Endothelial cell of umbilical vein (primary cell): ENCODE measurements at regions not wholly inside any gene's neighbourhood (a gene's known extent, or its start where the extent isn't known, plus 50 kb on each side); places are given as distances from the start of the nearest gene placed in this dataset.

Experiments
- BruUV-seq: library from RNA; stranded (reverse); fragments of 400-500 nt; replicated peaks from 2 replicates; lab custom pipeline; 2021; lab: Mats Ljungman, UMichigan
- CTCF ChIA-PET: fragments of 300-600, 350-600 bp; sonication (Branson Sonifier 250); formaldehyde crosslinking; loops from one replicate; lab custom pipeline; 2021; ENCODE audit warnings: antibody characterized with exemption, inconsistent platforms; lab: Charles Lee
- POLR2A ChIA-PET: fragments of 300-600, 350-600 bp; sonication (Branson Sonifier 250); formaldehyde crosslinking; loops from one replicate; lab custom pipeline; 2021; ENCODE audit warnings: antibody characterized with exemption, inconsistent platforms; lab: Charles Lee
- DNase-seq: peaks from one replicate; pipeline ENCODE4 v3.0.0-alpha.2; 2011; ENCODE audit warnings: low read depth, low spot score
- FAIRE-seq: peaks from 2 replicates; lab custom pipeline; 2011; peaks lifted over from hg19 to GRCh38; lab: Jason Lieb, UNC
- H2AFZ ChIP-seq: 2 replicates; pipeline ENCODE4 v1.6.0; 2012; ENCODE audit warnings: low read depth, low read length, control low read depth, inconsistent platforms
- H3K27ac ChIP-seq: 2 replicates; pipeline ENCODE4 v1.5.1; 2011; ENCODE audit warnings: low read depth, mild to moderate bottlenecking, control low read depth, low read length, moderate library complexity; ENCODE audit not compliant: insufficient read depth
- H3K27me3 ChIP-seq, 2 experiments: 2 replicates each; pipeline versions ENCODE4 v1.6.0 to v1.6.1; 2011; ENCODE audit warnings: low read length in 2 of 2, mixed read lengths in 1 of 2; ENCODE audit not compliant: control insufficient read depth in 2 of 2, insufficient read depth in 2 of 2
- H3K36me3 ChIP-seq, 2 experiments: 2 replicates in 1 of 2; 3 replicates in 1 of 2; pipeline ENCODE4 v1.5.1; 2011; ENCODE audit warnings: low read length in 2 of 2, mild to moderate bottlenecking in 1 of 2, moderate library complexity in 1 of 2; ENCODE audit not compliant: control insufficient read depth in 2 of 2, insufficient read depth in 2 of 2; ENCODE audit errors: extremely low read depth in 1 of 2
- H3K4me1 ChIP-seq: 3 replicates; pipeline ENCODE4 v1.5.1; 2011; ENCODE audit warnings: mild to moderate bottlenecking, low read length; ENCODE audit not compliant: control insufficient read depth, insufficient read depth; ENCODE audit errors: extremely low read depth
- H3K4me2 ChIP-seq: 2 replicates; pipeline ENCODE4 v1.6.1; 2011; ENCODE audit warnings: low read length, control low read depth, mixed read lengths; ENCODE audit not compliant: insufficient read depth
- H3K4me3 ChIP-seq, 3 experiments: fragments of 200-600 bp in 1 of 3; sonication (generic), shearing (Covaris generic) in 1 of 3; replicated peaks in 1 of 3; 2 replicates each; pipeline ENCODE4 v1.5.1; 2011 to 2016; ENCODE audit warnings: control low read depth in 3 of 3, low read length in 3 of 3, mild to moderate bottlenecking in 2 of 3, inconsistent platforms in 1 of 3, low read depth in 1 of 3, moderate library complexity in 1 of 3; ENCODE audit not compliant: insufficient read depth in 1 of 3
- H3K79me2 ChIP-seq: 2 replicates; pipeline ENCODE4 v1.6.0; 2012; ENCODE audit warnings: low read length, inconsistent platforms; ENCODE audit not compliant: control insufficient read depth, insufficient read depth
- H3K9ac ChIP-seq: replicated peaks from 2 replicates; pipeline ENCODE3; 2011; ENCODE audit warnings: low read length, control low read depth; ENCODE audit not compliant: insufficient read depth; ENCODE audit errors: extremely low read depth
- H3K9me1 ChIP-seq: replicated peaks from 3 replicates; pipeline ENCODE4 v1.6.0; 2011; ENCODE audit warnings: mild to moderate bottlenecking, low read length; ENCODE audit not compliant: control insufficient read depth, insufficient read depth; ENCODE audit errors: extremely low read depth
- H3K9me3 ChIP-seq: replicated peaks from 2 replicates; pipeline ENCODE4 v1.5.1; 2012; ENCODE audit warnings: low read length, inconsistent platforms; ENCODE audit not compliant: control insufficient read depth, insufficient read depth
- H4K20me1 ChIP-seq: replicated peaks from 2 replicates; pipeline ENCODE3; 2011; ENCODE audit warnings: mild to moderate bottlenecking, low read length; ENCODE audit not compliant: control insufficient read depth, insufficient read depth; ENCODE audit errors: extremely low read depth
- EZH2 ChIP-seq: IDR thresholded peaks from 2 replicates; pipeline ENCODE4 v1.6.1; 2012; ENCODE audit warnings: borderline replicate concordance, low read depth, mild to moderate bottlenecking, moderate library complexity, low read length, inconsistent platforms; ENCODE audit not compliant: severe bottlenecking
- FOS ChIP-seq: IDR thresholded peaks from 2 replicates; pipeline ENCODE4 v1.6.1; 2011; ENCODE audit warnings: mild to moderate bottlenecking, low read length, moderate library complexity, borderline replicate concordance; ENCODE audit not compliant: insufficient read depth
- GATA2 ChIP-seq: IDR thresholded peaks from 2 replicates; pipeline ENCODE4 v1.7.0; 2011; ENCODE audit warnings: low read depth, mild to moderate bottlenecking, moderate library complexity, mixed read lengths, low read length; ENCODE audit not compliant: insufficient read length, insufficient read depth
- JUN ChIP-seq: IDR thresholded peaks from 2 replicates; pipeline ENCODE4 v1.6.1; 2011; ENCODE audit warnings: borderline replicate concordance, low read depth; ENCODE audit not compliant: insufficient read length, insufficient read depth
- MYC ChIP-seq: IDR thresholded peaks from one replicate; pipeline ENCODE4 v1.6.1; 2011; ENCODE audit warnings: mild to moderate bottlenecking, low read depth, low read length
- POLR2A ChIP-seq: IDR thresholded peaks from 2 replicates; pipeline ENCODE4 v1.6.1; 2012; ENCODE audit warnings: low read depth, mild to moderate bottlenecking, control low read depth, low read length
- POLR2AphosphoS5 ChIP-seq: IDR thresholded peaks from 2 replicates; pipeline ENCODE4 v1.6.1; 2012; ENCODE audit warnings: low read depth, mild to moderate bottlenecking, control low read depth, low read length, moderate library complexity; ENCODE audit not compliant: insufficient read depth
- dilution Hi-C: fragments of 300-500 bp; cut with MboI; formaldehyde crosslinking; loops from one replicate; pipeline ENCODE4 v1.15.0; 2019; ENCODE audit warnings: low sequenced_read_pairs; ENCODE audit not compliant: extremely low pct_ligation_motif_present
- intact Hi-C: fragments of 100-400 bp; cut with micrococcal nuclease; formaldehyde crosslinking; loops from one replicate; pipeline ENCODE4 v1.10.0; 2022
- TF ChIP-seq, protein P1 (sequence below): IDR thresholded peaks from 2 replicates; pipeline ENCODE4 v1.6.1; 2011; ENCODE audit not compliant: insufficient read depth, insufficient read length
- TF ChIP-seq, protein P2 (sequence below), 2 donors: IDR thresholded peaks; 1 replicate in 1 of 2; 2 replicates in 1 of 2; pipeline ENCODE4 v1.5.1; 2011; ENCODE audit warnings: low read length in 2 of 2, mild to moderate bottlenecking in 2 of 2, moderate library complexity in 2 of 2, control low read depth in 1 of 2, inconsistent platforms in 1 of 2, low read depth in 1 of 2; ENCODE audit not compliant: insufficient read depth in 1 of 2; ENCODE audit errors: extremely low read depth in 1 of 2

- FAIRE-seq: no peak
- dilution Hi-C loops (no loop called here), intact Hi-C loops (no loop called here)
- no peaks in the 10 kb centered on the region for H3K9me3 ChIP-seq
- H3K27ac ChIP-seq: no peak overlapping the region
- H4K20me1 ChIP-seq: no peaks in the 10 kb centered on the region
- H3K4me1 ChIP-seq: no peaks in the 10 kb centered on the region
- no peak for TF ChIP-seq GATA2
- TF ChIP-seq POLR2A: no peak
- TF ChIP-seq POLR2AphosphoS5: no peak
- TF ChIP-seq JUN: no peak
- TF ChIP-seq FOS: no peak
- no peak for TF ChIP-seq EZH2
- no peak for TF ChIP-seq MYC
- TF ChIP-seq, protein P1, sequence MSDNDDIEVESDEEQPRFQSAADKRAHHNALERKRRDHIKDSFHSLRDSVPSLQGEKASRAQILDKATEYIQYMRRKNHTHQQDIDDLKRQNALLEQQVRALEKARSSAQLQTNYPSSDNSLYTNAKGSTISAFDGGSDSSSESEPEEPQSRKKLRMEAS: no peak
- TF ChIP-seq, protein P2, sequence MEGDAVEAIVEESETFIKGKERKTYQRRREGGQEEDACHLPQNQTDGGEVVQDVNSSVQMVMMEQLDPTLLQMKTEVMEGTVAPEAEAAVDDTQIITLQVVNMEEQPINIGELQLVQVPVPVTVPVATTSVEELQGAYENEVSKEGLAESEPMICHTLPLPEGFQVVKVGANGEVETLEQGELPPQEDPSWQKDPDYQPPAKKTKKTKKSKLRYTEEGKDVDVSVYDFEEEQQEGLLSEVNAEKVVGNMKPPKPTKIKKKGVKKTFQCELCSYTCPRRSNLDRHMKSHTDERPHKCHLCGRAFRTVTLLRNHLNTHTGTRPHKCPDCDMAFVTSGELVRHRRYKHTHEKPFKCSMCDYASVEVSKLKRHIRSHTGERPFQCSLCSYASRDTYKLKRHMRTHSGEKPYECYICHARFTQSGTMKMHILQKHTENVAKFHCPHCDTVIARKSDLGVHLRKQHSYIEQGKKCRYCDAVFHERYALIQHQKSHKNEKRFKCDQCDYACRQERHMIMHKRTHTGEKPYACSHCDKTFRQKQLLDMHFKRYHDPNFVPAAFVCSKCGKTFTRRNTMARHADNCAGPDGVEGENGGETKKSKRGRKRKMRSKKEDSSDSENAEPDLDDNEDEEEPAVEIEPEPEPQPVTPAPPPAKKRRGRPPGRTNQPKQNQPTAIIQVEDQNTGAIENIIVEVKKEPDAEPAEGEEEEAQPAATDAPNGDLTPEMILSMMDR (IDR thresholded peaks at IDR 0.05; ENCODE audit: extremely low read depth in 1 of 2, insufficient read depth in 1 of 2, low read depth in 1 of 2, low read length in 2 of 2): no peak
- H3K79me2 ChIP-seq: no peaks in the 10 kb centered on the region
- ChIA-PET CTCF (interaction anchor here (1.5 kb wide), 1 partner anchor 9 kb away, joined by 4 read pairs; no protein-coding TSS in a partner anchor), POLR2A (interaction anchor here (0.7 kb wide), 1 partner anchor 37 kb away, joined by 4 read pairs; no protein-coding TSS in a partner anchor)
- no peak for DNase-seq
- H3K9ac ChIP-seq: no peak overlapping the region
- H3K36me3 ChIP-seq: no peaks in the 10 kb centered on the region
- no peaks in the 10 kb centered on the region for H3K27me3 ChIP-seq
- no peak overlapping the region for H3K4me3 ChIP-seq
- BruUV-seq: no TSS peak
- H3K9me1 ChIP-seq: no peaks in the 10 kb centered on the region
- no peak overlapping the region for H2AFZ ChIP-seq
- no peak overlapping the region for H3K4me2 ChIP-seq
These were observed 152.6 kb upstream of the MYCN start for GRCh38 chr2:15787535-15788454.
